H1 (cell line): ENCODE measurements at regions not wholly inside any gene's neighbourhood (a gene's known extent, or its start where the extent isn't known, plus 50 kb on each side); places are given as distances from the start of the nearest gene placed in this dataset.
A peak's percentile ranks its signal among the peaks of the same experiment; 100 is the strongest.

Source experiments
- CTCF ChIA-PET: fragments of 300-600 bp; sonication (Branson Sonifier 250); formaldehyde crosslinking; loops from one replicate; lab custom pipeline; 2021; ENCODE audit not compliant: partially characterized antibody; lab: Charles Lee
- POLR2A ChIA-PET: fragments of 300-600 bp; sonication (Branson Sonifier 250); formaldehyde crosslinking; loops from one replicate; lab custom pipeline; 2021; ENCODE audit warnings: inconsistent platforms; ENCODE audit not compliant: partially characterized antibody; lab: Charles Lee
- DNase-seq, 2 experiments: peaks; one replicate each; pipeline versions ENCODE4 v3.0.0 to v3.0.0-alpha.2; 2010 to 2022; ENCODE audit warnings: low spot score in 2 of 2, low read depth in 1 of 2, mixed read lengths in 1 of 2
- FAIRE-seq: peaks from 2 replicates; lab custom pipeline; 2011; peaks lifted over from hg19 to GRCh38; lab: Jason Lieb, UNC
- H2AFZ ChIP-seq: 2 replicates; pipeline ENCODE4 v1.8.1; 2012; ENCODE audit warnings: low read length, inconsistent platforms
- H2AK5ac ChIP-seq: 2 replicates; pipeline ENCODE4 v1.6.1; 2013; ENCODE audit warnings: low read depth, low read length
- H2BK120ac ChIP-seq: replicated peaks from 2 replicates; pipeline ENCODE3; 2013; ENCODE audit warnings: low read depth, low read length, inconsistent platforms
- H2BK12ac ChIP-seq: 2 replicates; pipeline ENCODE4 v1.6.1; 2013; ENCODE audit warnings: low read depth, low read length
- H2BK15ac ChIP-seq: 2 replicates; pipeline ENCODE4 v1.6.1; 2013; ENCODE audit warnings: low read length
- H2BK20ac ChIP-seq: 2 replicates; pipeline ENCODE4 v1.6.1; 2013; ENCODE audit warnings: low read length
- H2BK5ac ChIP-seq: 2 replicates; pipeline ENCODE4 v1.6.1; 2013; ENCODE audit warnings: low read depth, low read length
- H3K14ac ChIP-seq: 2 replicates; pipeline ENCODE4 v1.6.1; 2013; ENCODE audit warnings: inconsistent platforms; ENCODE audit not compliant: insufficient read length
- H3K18ac ChIP-seq: 2 replicates; pipeline ENCODE4 v1.6.1; 2013; ENCODE audit warnings: low read length; ENCODE audit errors: extremely low read depth
- H3K23ac ChIP-seq: 2 replicates; pipeline ENCODE4 v1.6.1; 2013; ENCODE audit warnings: inconsistent platforms; ENCODE audit not compliant: insufficient read length
- H3K23me2 ChIP-seq: 2 replicates; pipeline ENCODE4 v1.6.1; 2013; ENCODE audit warnings: low read depth, low read length
- H3K27ac ChIP-seq: 2 replicates; pipeline ENCODE4 v1.6.1; 2011; ENCODE audit warnings: low read depth, low read length, inconsistent platforms
- H3K27me3 ChIP-seq, 4 experiments: replicated peaks in 1 of 4; 1 replicate in 1 of 4; 2 replicates in 3 of 4; pipeline versions ENCODE4 v1.6.1 to v1.8.1; 2011 to 2013; ENCODE audit warnings: low read length in 3 of 4, mild to moderate bottlenecking in 3 of 4, inconsistent platforms in 2 of 4, mixed read lengths in 2 of 4, moderate library complexity in 1 of 4; ENCODE audit not compliant: control insufficient read depth in 3 of 4, insufficient read depth in 3 of 4; ENCODE audit errors: extremely low read depth in 1 of 4
- H3K36me3 ChIP-seq, 4 experiments: 2 replicates each; pipeline versions ENCODE4 v1.6.1 to v1.8.1; 2011 to 2013; ENCODE audit warnings: mild to moderate bottlenecking in 4 of 4, low read length in 3 of 4, moderate library complexity in 2 of 4, control low read depth in 1 of 4, inconsistent platforms in 1 of 4; ENCODE audit not compliant: insufficient read depth in 4 of 4, control insufficient read depth in 2 of 4
- H3K4ac ChIP-seq: replicated peaks from 2 replicates; pipeline ENCODE3; 2013; ENCODE audit warnings: low read length, low read depth, mixed read lengths, inconsistent platforms; ENCODE audit not compliant: insufficient read length
- H3K4me1 ChIP-seq, 4 experiments: replicated peaks in 1 of 4; 1 replicate in 1 of 4; 2 replicates in 3 of 4; pipeline versions ENCODE4 v1.6.1 to v1.8.1; 2011 to 2013; ENCODE audit warnings: low read length in 3 of 4, inconsistent platforms in 2 of 4, mixed read lengths in 1 of 4; ENCODE audit not compliant: insufficient read depth in 4 of 4, control insufficient read depth in 3 of 4
- H3K4me2 ChIP-seq, 2 experiments: 2 replicates each; pipeline versions ENCODE4 v1.6.1 to v1.8.1; 2011 to 2013; ENCODE audit warnings: low read depth in 2 of 2, low read length in 2 of 2, control low read depth in 1 of 2, inconsistent platforms in 1 of 2, mild to moderate bottlenecking in 1 of 2; ENCODE audit not compliant: insufficient read depth in 1 of 2
- H3K4me3 ChIP-seq, 4 experiments: fragments of 200-600, 300-600 bp in 1 of 4; sonication (generic), shearing (Covaris generic), sonication (Bioruptor Twin) in 1 of 4; 2 replicates each; pipeline versions ENCODE4 v1.5.1 to v1.8.1; 2011 to 2016; ENCODE audit warnings: low read length in 4 of 4, low read depth in 3 of 4, control low read depth in 2 of 4, inconsistent platforms in 2 of 4, mild to moderate bottlenecking in 2 of 4, mixed read lengths in 1 of 4, moderate library complexity in 1 of 4; ENCODE audit not compliant: insufficient read depth in 2 of 4; ENCODE audit errors: extremely low read depth in 1 of 4
- H3K56ac ChIP-seq: replicated peaks from 2 replicates; pipeline ENCODE3; 2013; ENCODE audit warnings: low read depth, mild to moderate bottlenecking, mixed read lengths, low read length, inconsistent platforms; ENCODE audit not compliant: insufficient read length
- H3K79me1 ChIP-seq: 2 replicates; pipeline ENCODE4 v1.6.1; 2013; ENCODE audit warnings: low read depth, low read length, control low read depth
- H3K79me2 ChIP-seq, 2 experiments: 2 replicates each; pipeline versions ENCODE4 v1.6.1 to v1.8.1; 2012 to 2013; ENCODE audit warnings: low read length in 2 of 2, mild to moderate bottlenecking in 2 of 2, inconsistent platforms in 1 of 2; ENCODE audit not compliant: insufficient read depth in 2 of 2, control insufficient read depth in 1 of 2
- H3K9ac ChIP-seq, 4 experiments: replicated peaks in 1 of 4; 1 replicate in 1 of 4; 2 replicates in 3 of 4; pipeline versions ENCODE4 v1.6.1 to v1.8.1; 2011 to 2013; ENCODE audit warnings: low read depth in 3 of 4, low read length in 3 of 4, control low read depth in 2 of 4, mild to moderate bottlenecking in 2 of 4, moderate library complexity in 2 of 4, inconsistent platforms in 1 of 4; ENCODE audit errors: extremely low read depth in 1 of 4
- H3K9me3 ChIP-seq, 2 experiments: 2 replicates each; pipeline versions ENCODE4 v1.6.1 to v1.8.1; 2012 to 2013; ENCODE audit warnings: mild to moderate bottlenecking in 2 of 2, moderate library complexity in 2 of 2, control low read depth in 1 of 2, inconsistent platforms in 1 of 2, low read depth in 1 of 2, low read length in 1 of 2, mixed read lengths in 1 of 2; ENCODE audit not compliant: insufficient read depth in 2 of 2
- H4K20me1 ChIP-seq, 2 experiments: replicated peaks in 1 of 2; 2 replicates each; pipeline versions ENCODE3 to v1.8.1; 2011 to 2013; ENCODE audit warnings: inconsistent platforms in 2 of 2, low read length in 2 of 2, mild to moderate bottlenecking in 1 of 2; ENCODE audit not compliant: insufficient read depth in 2 of 2, control insufficient read depth in 1 of 2
- H4K5ac ChIP-seq: 2 replicates; pipeline ENCODE4 v1.6.1; 2013; ENCODE audit warnings: low read length, low read depth, mixed read lengths, inconsistent platforms; ENCODE audit not compliant: insufficient read length
- H4K8ac ChIP-seq: 2 replicates; pipeline ENCODE4 v1.8.0; 2013; ENCODE audit warnings: mild to moderate bottlenecking, moderate library complexity, low read length, inconsistent platforms; ENCODE audit not compliant: insufficient read depth; ENCODE audit errors: extremely low read depth
- H4K91ac ChIP-seq: replicated peaks from 2 replicates; pipeline ENCODE3; 2013; ENCODE audit warnings: low read length, mixed read lengths, inconsistent platforms; ENCODE audit not compliant: insufficient read length
- CBX5 ChIP-seq: fragments of 300-800, 300-1000 bp; sonication (generic); IDR thresholded peaks from 2 replicates; pipeline ENCODE4 v1.7.1; 2016; ENCODE audit warnings: antibody characterized with exemption, low read length, low read depth
- CHD1 ChIP-seq: IDR thresholded peaks from 2 replicates; pipeline ENCODE4 v1.6.1; 2012; ENCODE audit warnings: low read depth, low read length, improper control_type of control experiment
- HDAC6 ChIP-seq: IDR thresholded peaks from one replicate; pipeline ENCODE4 v1.7.1; 2012; ENCODE audit warnings: low read depth, mild to moderate bottlenecking, inconsistent platforms, low read length, moderate library complexity
- NANOG ChIP-seq: IDR thresholded peaks from 2 replicates; pipeline ENCODE4 v1.6.1; 2011; ENCODE audit warnings: low read length, low read depth, mild to moderate bottlenecking, inconsistent platforms; ENCODE audit not compliant: insufficient read depth, poor library complexity, severe bottlenecking
- NRF1 ChIP-seq: IDR thresholded peaks from 2 replicates; pipeline ENCODE4 v1.6.1; 2011; ENCODE audit warnings: mild to moderate bottlenecking, low read depth, low read length, improper control_type of control experiment
- POLR2A ChIP-seq, 2 experiments: IDR thresholded peaks; 1 replicate in 1 of 2; 2 replicates in 1 of 2; pipeline ENCODE4 v1.6.1; 2011; ENCODE audit warnings: low read depth in 2 of 2, low read length in 2 of 2, mild to moderate bottlenecking in 2 of 2; ENCODE audit errors: control extremely low read depth in 1 of 2
- SAP30 ChIP-seq: fragments of 300-600 bp; sonication (generic); IDR thresholded peaks from 2 replicates; pipeline ENCODE4 v1.7.1; 2012; ENCODE audit warnings: low read length, moderate library complexity, mild to moderate bottlenecking, inconsistent platforms; ENCODE audit not compliant: insufficient read depth, insufficient replicate concordance
- ZNF274 ChIP-seq: IDR thresholded peaks from 2 replicates; pipeline ENCODE4 v1.7.0; 2012; ENCODE audit warnings: low read length, borderline replicate concordance; ENCODE audit errors: extremely low read depth
- WGBS, 2 experiments: shearing (Covaris generic) in 1 of 2; methylation state at CpG; one replicate each; pipeline versions ENCODE4 v1.1.6 to v1.1.7; 2013 to 2015; ENCODE audit warnings: low lambda C conversion rate in 2 of 2, mixed read lengths in 2 of 2, inconsistent platforms in 1 of 2, low coverage in 1 of 2, missing lambda C conversion rate in 1 of 2; ENCODE audit not compliant: insufficient replicate concordance in 2 of 2, insufficient coverage in 1 of 2, insufficient read length in 1 of 2; ENCODE audit errors: extremely low coverage in 1 of 2, missing lambda C conversion rate in 1 of 2; 5-methylcytosine and 5-hydroxymethylcytosine counted together
- TF ChIP-seq, protein P1 (sequence below): IDR thresholded peaks from 2 replicates; pipeline ENCODE4 v1.6.1; 2011; ENCODE audit warnings: low read depth, mild to moderate bottlenecking, low read length; ENCODE audit not compliant: insufficient read depth
- TF ChIP-seq, protein P2 (sequence below), 3 experiments: IDR thresholded peaks; 1 replicate in 2 of 3; 2 replicates in 1 of 3; pipeline versions ENCODE4 v1.5.1 to v1.6.1; 2011; ENCODE audit warnings: low read length in 3 of 3, mild to moderate bottlenecking in 3 of 3, inconsistent platforms in 2 of 3, low read depth in 1 of 3, moderate library complexity in 1 of 3; ENCODE audit not compliant: insufficient read depth in 1 of 3; ENCODE audit errors: control extremely low read depth in 1 of 3

DNA sequence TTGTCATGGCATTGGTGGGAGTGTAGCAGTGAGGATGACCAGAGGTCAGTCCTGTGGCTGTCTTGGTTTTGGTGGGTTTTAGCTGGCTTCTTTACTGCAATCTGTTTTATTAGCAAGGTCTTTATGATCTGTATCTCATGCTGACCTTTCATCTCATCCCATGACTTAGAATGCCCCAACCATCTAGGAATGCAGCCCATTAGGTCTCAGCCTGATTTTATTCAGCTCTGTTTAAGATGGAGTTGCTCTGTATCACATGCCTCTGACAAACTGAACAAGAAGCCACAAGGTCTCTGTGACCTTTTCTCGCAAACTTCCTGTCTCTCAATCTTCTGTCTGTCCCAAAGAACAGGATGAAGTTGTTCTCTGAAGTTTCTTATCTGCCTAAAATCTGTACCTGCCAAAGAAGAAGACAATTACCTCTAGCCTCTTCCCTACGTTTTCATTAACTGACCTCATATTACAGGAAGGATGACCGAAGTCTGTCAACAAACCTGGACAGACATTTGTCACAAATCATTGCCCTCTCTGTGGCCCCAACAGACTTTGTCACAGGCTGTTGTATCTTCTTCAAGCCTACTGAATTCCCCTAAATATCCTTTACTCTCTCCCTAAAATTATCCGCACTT, 284.2 kb upstream of the SEMA6A start:
- FAIRE-seq (peak; percentile 19), DNase-seq (no peak)
- no peak overlapping the region for H3K4me3 ChIP-seq
- H3K9ac ChIP-seq: no peak overlapping the region
- peak overlapping the region; percentile 16 for H2BK120ac ChIP-seq
- no peak overlapping the region for H3K23ac ChIP-seq
- H3K18ac ChIP-seq: peak overlapping the region; percentile 53; the same call in 1 of the 2 replicates
- no peak overlapping the region for H4K8ac ChIP-seq
- H3K27ac ChIP-seq: no peak overlapping the region
- ChIA-PET POLR2A (no interaction called here), CTCF (interaction anchor here (0.6 kb wide), 1 partner anchor 18 kb away, joined by 3 read pairs; no protein-coding TSS in a partner anchor)
- H3K79me1 ChIP-seq: no peaks in the 10 kb centered on the region
- H3K27me3 ChIP-seq: no peaks in the 10 kb centered on the region
- H2AFZ ChIP-seq: peak overlapping the region; percentile 72
- H2BK5ac ChIP-seq: peak overlapping the region; percentile 58; the same call in 1 of the 2 replicates
- no peak overlapping the region for H2BK15ac ChIP-seq
- peaks cover 6 to 20% (median 12%) of the 10 kb centered on the region in 4 experiments for H3K4me1 ChIP-seq
- H3K56ac ChIP-seq: no peak overlapping the region
- WGBS, 2 experiments: 94 to 100% methylated on average over 1 to 4 of the region's 4 CpGs
- H3K4ac ChIP-seq: peak overlapping the region; percentile 65
- H3K36me3 ChIP-seq: no peaks in the 10 kb centered on the region
- no peaks in the 10 kb centered on the region for H4K20me1 ChIP-seq
- H3K9me3 ChIP-seq: no peaks in the 10 kb centered on the region
- H4K5ac ChIP-seq: no peak overlapping the region
- peak overlapping the region; percentile 91 for H2BK20ac ChIP-seq
- H3K14ac ChIP-seq: no peak overlapping the region
- no peak overlapping the region for H4K91ac ChIP-seq
- no peak overlapping the region for H3K4me2 ChIP-seq
- H2BK12ac ChIP-seq: peak overlapping the region; percentile 91
- H2AK5ac ChIP-seq: 0 out of 2 replicates have a peak overlapping the region, but pooled peaks have one; percentile 19
- H3K79me2 ChIP-seq: no peaks in the 10 kb centered on the region
- no peaks in the 10 kb centered on the region; the same call in 1 of the 2 replicates for H3K23me2 ChIP-seq
- TF ChIP-seq HDAC6 (no peak), ZNF274 (no peak), POLR2A (IDR thresholded peaks at IDR 0.05; ENCODE audit: control extremely low read depth in 1 of 2, low read depth in 2 of 2, low read length in 2 of 2) (no peak), NANOG (no peak), NRF1 (no peak), SAP30 (no peak), CHD1 (no peak), CBX5 (no peak)
- TF ChIP-seq, protein P1, sequence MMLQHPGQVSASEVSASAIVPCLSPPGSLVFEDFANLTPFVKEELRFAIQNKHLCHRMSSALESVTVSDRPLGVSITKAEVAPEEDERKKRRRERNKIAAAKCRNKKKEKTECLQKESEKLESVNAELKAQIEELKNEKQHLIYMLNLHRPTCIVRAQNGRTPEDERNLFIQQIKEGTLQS: no peak
- TF ChIP-seq, protein P2, sequence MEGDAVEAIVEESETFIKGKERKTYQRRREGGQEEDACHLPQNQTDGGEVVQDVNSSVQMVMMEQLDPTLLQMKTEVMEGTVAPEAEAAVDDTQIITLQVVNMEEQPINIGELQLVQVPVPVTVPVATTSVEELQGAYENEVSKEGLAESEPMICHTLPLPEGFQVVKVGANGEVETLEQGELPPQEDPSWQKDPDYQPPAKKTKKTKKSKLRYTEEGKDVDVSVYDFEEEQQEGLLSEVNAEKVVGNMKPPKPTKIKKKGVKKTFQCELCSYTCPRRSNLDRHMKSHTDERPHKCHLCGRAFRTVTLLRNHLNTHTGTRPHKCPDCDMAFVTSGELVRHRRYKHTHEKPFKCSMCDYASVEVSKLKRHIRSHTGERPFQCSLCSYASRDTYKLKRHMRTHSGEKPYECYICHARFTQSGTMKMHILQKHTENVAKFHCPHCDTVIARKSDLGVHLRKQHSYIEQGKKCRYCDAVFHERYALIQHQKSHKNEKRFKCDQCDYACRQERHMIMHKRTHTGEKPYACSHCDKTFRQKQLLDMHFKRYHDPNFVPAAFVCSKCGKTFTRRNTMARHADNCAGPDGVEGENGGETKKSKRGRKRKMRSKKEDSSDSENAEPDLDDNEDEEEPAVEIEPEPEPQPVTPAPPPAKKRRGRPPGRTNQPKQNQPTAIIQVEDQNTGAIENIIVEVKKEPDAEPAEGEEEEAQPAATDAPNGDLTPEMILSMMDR (IDR thresholded peaks at IDR 0.05; ENCODE audit: control extremely low read depth in 1 of 3, insufficient read depth in 1 of 3, low read depth in 1 of 3, low read length in 3 of 3): no peak
